H7 (cell line): ENCODE measurements at regions not wholly inside any gene's neighbourhood (a gene's known extent, or its start where the extent isn't known, plus 50 kb on each side); places are given as distances from the start of the nearest gene placed in this dataset.

ENCODE experiments used
- DNase-seq: peaks from one replicate; pipeline ENCODE4 v3.0.0; 2012
- H3K27me3 ChIP-seq: 2 replicates; pipeline ENCODE4 v1.6.0; 2011; ENCODE audit warnings: mild to moderate bottlenecking, low read length; ENCODE audit not compliant: control insufficient read depth, insufficient read depth
- H3K36me3 ChIP-seq: replicated peaks from 2 replicates; pipeline ENCODE4 v1.5.1; 2011; ENCODE audit warnings: low read length; ENCODE audit not compliant: control insufficient read depth, insufficient read depth
- H3K4me3 ChIP-seq: 2 replicates; pipeline ENCODE4 v1.5.1; 2011; ENCODE audit warnings: low read depth, mild to moderate bottlenecking, control low read depth, low read length, moderate library complexity; ENCODE audit not compliant: insufficient read depth

DNA sequence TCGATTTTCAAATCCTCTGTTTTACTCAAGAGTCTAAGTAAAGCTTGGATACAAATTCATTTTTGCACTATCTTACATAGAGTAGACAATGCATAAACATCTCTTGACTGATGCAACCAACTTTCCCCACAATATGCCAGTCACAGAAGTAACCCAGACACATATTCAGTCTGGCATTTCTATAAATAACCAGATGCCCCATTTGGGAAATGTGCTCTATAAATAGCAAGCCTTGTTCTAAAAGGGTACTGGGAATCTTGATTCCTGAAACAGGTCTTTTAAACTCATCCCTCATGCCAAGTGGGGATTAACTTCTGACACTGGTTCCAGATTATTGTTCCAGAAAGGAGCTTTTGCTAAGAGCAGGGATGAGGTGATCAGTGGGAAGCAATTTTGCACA lies 411.7 kb downstream of the EPM2A start:
- H3K4me3 ChIP-seq: no peak overlapping the region
- no peak for DNase-seq
- H3K27me3 ChIP-seq: no peaks in the 10 kb centered on the region
- no peaks in the 10 kb centered on the region for H3K36me3 ChIP-seq

DNA sequence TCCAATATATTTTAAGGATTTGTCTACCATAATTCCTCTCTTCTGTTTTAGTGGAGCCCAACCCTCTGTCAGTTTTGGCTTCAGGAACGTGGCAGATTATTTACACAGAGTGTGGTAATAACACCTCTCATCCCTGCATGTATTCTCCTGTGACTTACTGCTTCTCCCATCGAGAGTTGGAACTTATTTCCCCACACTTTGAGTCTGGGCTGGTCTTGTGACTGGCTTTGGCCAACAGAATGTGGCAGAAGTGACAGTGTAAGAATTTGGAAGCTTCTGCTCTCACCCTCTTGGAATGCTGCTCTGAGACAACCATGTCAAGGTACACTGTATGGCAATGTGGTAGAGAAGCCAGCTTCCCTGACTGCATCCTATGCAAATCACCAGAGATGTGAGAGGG lies 407.7 kb downstream of the EPM2A start:
- H3K27me3 ChIP-seq: no peaks in the 10 kb centered on the region
- H3K36me3 ChIP-seq: no peaks in the 10 kb centered on the region
- no peak for DNase-seq
- H3K4me3 ChIP-seq: no peak overlapping the region

DNA sequence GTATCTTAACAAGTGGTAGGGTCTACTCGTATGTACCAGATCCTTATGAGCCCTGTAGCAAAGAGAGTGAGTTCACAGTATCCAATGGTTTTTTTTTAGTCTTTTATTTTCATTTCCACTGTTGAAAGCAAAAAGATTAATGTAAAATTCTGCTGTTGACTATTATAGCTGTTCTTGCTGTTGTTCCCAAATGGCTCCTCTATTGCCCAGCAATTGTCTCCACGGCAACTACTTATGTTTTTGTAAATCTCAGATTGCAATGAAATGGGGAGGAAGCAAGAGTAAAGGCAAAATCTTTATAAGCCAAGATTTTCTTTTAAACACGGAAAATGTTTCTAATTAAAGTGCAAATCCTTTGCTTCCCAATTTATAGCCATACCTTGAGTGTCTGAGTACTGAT lies 406.1 kb downstream of the EPM2A start:
- no peak for DNase-seq
- H3K36me3 ChIP-seq: no peaks in the 10 kb centered on the region
- no peak overlapping the region for H3K4me3 ChIP-seq

DNA sequence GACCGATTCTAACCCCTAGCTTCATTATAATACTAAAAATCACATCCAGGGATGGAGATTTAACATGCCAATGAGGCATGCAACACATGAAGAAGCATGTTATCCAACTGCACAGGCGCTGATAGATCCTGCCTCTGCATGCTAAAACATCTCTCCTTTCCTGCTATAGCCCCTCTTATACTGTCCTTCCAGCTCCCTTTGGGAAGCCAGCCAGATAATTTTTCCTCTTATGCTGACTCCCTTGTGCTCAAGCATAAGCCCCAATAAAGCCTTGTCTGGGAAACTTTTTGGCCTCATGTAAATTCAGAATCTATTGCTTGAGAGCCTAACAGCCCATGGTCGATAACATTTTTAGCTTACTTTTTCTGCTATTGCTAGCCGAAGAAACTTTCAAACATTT lies 404.3 kb downstream of the EPM2A start:
- no peaks in the 10 kb centered on the region for H3K36me3 ChIP-seq
- DNase-seq: no peak
- H3K27me3 ChIP-seq: no peaks in the 10 kb centered on the region
- no peak overlapping the region for H3K4me3 ChIP-seq

More for the DNA sequence above, 406.1 kb downstream of the EPM2A start:
- no peaks in the 10 kb centered on the region for H3K27me3 ChIP-seq

DNA sequence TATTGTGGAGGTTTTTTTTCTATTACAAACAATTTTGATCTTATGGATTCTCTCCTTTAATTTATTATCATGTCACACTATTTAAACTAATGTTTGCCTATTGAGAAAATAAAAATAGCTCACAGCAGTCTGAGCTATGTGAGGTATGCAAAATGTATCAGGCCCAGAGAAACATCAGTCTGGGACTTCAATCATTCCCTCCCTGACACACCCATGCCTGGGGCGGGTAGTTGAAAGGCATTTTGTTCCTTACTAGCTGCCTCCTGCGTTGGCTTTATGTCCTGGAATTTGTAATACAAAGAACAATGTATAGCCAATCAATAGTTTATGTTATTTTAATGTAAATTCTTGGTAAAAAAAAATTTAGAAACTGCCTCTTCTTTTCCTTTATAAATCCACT lies 403.3 kb downstream of the EPM2A start:
- DNase-seq: no peak
- Histone ChIP-seq H3K36me3 (no peaks in the 10 kb centered on the region), H3K27me3 (no peaks in the 10 kb centered on the region), H3K4me3 (no peak overlapping the region)

DNA sequence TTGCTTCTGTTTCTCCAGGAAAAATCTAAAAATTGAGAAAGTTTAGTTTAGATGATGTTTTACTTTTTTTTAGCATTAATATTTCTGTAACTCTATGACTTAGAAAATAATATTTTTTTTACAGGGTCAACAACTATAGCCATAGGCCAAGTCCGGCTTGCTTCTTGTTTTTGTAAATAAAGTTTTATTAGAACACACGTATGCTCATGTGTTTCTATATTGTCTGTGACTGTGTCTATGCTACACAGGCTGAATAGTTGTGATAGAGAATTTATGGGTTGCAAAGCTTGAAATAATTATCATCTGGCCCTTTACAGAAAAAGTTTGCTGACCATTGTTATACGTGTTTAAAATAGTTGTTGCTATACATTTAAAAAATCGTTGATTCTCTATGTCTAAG lies 399.2 kb downstream of the EPM2A start:
- no peaks in the 10 kb centered on the region for H3K27me3 ChIP-seq
- no peak for DNase-seq
- no peaks in the 10 kb centered on the region for H3K36me3 ChIP-seq
- H3K4me3 ChIP-seq: no peak overlapping the region

DNA sequence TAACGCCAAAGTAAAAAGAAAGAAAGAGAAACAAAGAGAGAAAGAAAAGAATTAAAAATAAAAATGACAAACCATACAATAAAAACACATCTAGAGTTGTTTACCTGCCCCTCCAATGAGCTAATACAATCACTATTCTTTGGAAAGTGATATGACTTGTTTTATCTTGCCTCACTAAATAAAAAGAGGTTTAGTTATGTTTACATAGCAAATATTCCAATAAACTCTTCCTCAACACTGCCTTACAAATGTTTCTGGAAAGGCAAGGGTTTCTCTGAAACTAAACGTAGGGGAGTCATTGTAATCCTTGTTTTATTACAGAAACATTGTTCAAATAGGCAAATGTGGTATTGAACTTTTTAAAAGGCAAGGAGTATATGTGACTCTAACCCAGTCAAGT lies 396.2 kb downstream of the EPM2A start:
- no peak for DNase-seq
- no peaks in the 10 kb centered on the region for H3K36me3 ChIP-seq
- no peaks in the 10 kb centered on the region for H3K27me3 ChIP-seq
- no peak overlapping the region for H3K4me3 ChIP-seq

DNA sequence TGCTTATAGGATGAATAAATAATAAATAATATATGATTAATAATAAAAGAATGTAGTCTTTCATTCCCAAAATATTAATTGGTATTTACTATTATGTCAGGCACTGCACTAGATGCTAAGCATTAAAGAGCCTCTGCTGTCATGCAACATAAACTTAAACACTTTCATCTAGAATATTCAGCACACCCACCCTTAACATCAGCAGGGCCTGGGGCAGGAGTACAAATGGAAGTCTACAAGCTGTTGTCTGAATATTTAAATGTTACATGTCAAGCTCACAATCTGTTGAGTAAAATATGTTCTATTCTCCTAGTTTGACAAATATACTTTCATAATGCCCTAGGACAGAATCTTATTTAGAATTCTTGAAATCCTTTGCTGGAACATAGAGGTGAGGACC lies 395.1 kb downstream of the EPM2A start:
- H3K27me3 ChIP-seq: no peaks in the 10 kb centered on the region
- H3K4me3 ChIP-seq: no peak overlapping the region
- no peak for DNase-seq
- H3K36me3 ChIP-seq: no peaks in the 10 kb centered on the region

DNA sequence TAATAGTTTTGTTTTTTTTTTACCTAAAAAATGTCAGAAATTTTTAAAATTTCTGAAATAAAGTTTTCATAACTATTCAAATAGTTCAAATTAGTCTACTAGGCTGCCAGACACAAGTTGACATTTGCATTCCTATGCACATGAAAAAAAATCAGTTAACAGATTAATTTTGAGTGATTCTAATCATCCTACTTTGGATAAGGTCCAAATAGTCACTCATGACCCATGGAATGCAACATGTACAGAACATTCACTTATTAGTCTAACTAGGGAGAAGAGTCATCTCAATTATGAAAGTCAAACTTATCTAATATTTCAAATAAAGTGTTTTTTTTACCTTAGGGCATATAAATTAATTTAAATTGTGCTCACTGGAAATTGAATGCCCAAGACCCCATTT lies 390.2 kb downstream of the EPM2A start:
- Histone ChIP-seq H3K27me3 (no peaks in the 10 kb centered on the region), H3K4me3 (no peak overlapping the region), H3K36me3 (no peaks in the 10 kb centered on the region)
- DNase-seq: no peak

DNA sequence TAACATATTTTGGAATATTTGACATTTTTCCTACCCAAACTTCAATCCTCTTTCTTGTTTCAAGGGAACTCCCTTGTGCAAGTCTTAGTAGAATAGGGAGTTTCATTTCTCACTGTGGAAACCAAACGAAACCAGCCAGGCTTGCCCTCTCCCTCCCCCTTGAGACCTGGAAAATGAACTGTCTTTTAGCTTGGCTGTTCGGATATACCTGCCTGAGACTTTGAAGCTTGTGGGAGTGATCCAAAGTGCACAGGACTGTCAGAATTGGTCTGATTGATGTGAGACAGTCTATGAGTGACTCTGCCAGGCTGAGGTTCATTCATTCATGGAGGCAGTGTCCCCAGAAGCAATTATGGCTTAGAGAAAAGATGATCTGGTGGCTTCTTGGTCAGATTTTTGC lies 388.1 kb downstream of the EPM2A start:
- H3K4me3 ChIP-seq: no peak overlapping the region
- no peaks in the 10 kb centered on the region for H3K27me3 ChIP-seq
- DNase-seq: no peak
- H3K36me3 ChIP-seq: no peaks in the 10 kb centered on the region

DNA sequence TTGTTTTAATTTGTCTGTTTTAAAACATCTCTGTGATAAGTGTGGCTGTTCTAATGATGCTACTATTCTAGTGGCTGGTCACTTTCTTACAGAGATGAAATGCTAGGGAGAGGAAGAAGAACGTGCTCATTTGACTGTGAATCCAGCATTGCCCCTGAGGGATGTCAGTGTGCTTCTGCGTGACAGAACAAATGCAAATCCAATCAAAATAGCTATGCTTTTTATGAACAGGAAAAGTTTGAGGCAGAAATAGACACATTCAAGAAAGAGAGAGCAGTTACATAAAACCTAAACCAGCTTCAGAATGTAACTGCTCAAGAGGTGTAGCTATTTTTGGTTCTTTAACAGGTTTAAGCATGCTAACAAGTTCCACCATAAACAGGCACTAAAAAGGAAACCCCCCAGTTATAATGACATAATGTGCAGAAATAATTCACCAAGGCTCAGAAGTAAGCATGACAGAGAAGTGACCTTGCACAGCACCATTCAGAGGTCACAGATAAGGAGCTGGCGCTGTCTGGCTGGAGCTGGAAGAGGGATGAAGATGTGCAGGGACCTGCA lies 385.3 kb downstream of the EPM2A start:
- H3K36me3 ChIP-seq: no peaks in the 10 kb centered on the region
- H3K4me3 ChIP-seq: no peak overlapping the region
- H3K27me3 ChIP-seq: no peaks in the 10 kb centered on the region
- no peak for DNase-seq

DNA sequence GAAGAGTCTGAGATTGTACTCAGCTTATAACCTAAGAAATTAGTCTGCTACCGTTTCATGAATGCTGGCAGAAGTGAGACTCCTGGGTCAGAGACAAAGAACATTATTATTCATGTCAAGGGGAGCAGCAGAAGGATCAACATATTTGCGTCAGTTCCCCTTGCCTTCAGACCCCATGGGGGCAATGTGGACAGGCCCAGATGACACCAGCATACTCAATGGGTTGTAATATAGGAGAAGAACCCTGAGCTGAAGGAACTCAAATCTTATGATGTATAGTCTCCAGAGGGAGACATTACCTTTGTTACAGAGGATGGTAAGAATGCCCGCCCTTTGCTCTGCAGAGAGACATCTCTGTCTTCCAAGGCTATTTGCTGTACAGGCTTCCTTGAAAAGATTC lies 384.4 kb downstream of the EPM2A start:
- Histone ChIP-seq H3K27me3 (no peaks in the 10 kb centered on the region), H3K36me3 (no peaks in the 10 kb centered on the region), H3K4me3 (no peak overlapping the region)
- DNase-seq: no peak

DNA sequence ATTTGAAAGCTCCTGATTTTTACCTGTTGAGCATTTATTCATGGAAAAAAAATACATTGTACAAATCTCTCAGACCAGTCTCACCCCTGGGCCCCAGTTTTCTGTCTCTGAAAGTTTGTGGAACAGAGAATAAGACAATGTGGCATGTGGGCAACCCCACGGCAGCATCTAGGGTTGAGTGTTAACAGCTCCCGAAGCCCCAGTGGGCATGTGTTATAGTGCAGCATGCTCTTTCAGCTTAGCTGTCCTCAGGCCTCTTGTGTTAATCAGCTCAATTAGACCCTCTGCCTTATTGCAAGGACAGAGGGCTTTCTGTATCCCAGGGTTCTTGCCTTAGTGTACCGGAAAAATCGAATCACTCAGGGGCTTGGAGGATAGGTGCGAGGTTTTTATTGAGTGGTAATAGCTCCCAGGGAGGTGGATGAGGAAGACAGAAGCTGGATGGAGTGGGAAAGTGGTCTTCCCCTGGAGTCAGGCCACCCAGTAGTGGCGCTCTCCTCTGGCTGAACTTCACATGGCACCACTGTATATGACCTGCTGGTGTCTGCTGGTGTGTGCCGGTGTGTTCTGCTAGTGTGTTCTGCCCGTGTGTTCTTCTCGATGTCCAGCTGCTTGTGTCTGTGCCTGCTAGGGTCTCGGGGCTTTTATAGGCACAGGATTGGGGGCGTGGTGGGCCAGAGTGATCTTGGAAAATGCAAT lies 382.8 kb downstream of the EPM2A start:
- no peak for DNase-seq
- Histone ChIP-seq H3K36me3 (no peaks in the 10 kb centered on the region), H3K27me3 (no peaks in the 10 kb centered on the region), H3K4me3 (no peak overlapping the region)

DNA sequence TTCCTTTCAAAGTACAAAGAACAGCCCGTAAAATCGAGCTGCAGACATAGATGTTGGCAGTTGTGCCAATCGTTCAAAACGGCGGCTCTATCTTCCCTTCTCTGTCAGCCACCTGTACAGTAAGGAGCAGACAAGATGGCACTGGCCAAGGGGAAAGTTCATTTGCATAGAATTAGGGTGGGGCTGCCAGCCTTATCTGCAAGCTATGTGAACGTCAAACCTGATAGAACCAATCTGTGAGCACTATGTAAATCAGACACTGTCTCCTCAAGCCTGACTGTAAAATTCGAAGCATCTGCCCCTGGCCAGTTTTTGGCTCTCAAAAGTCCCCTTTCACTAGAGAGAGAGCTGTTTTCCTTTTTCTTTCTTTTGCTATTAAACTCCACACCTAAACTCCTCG lies 374.5 kb downstream of the EPM2A start:
- DNase-seq: no peak
- H3K36me3 ChIP-seq: no peaks in the 10 kb centered on the region
- no peak overlapping the region for H3K4me3 ChIP-seq
- H3K27me3 ChIP-seq: no peaks in the 10 kb centered on the region

DNA sequence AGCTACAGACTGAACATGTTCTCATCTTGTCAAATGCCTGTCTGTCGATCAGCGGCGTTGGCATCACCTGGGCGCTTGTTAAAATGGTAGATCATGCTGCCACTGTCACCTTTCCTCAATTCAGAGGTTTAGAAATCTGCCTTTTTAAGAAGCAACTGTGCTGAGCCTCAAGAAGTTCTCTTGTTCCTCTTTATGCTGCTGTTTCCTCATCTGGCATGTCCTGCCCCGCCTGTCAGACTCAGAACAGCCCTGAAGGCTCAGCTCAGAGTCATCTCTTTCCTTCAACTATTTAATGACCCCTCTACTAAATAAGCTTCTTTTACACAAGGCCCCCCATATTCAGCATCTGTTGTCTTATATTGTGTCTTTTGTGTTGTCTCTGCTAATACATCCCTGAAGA lies 368.2 kb downstream of the EPM2A start:
- Histone ChIP-seq H3K27me3 (no peaks in the 10 kb centered on the region), H3K36me3 (no peaks in the 10 kb centered on the region), H3K4me3 (no peak overlapping the region)
- no peak for DNase-seq

DNA sequence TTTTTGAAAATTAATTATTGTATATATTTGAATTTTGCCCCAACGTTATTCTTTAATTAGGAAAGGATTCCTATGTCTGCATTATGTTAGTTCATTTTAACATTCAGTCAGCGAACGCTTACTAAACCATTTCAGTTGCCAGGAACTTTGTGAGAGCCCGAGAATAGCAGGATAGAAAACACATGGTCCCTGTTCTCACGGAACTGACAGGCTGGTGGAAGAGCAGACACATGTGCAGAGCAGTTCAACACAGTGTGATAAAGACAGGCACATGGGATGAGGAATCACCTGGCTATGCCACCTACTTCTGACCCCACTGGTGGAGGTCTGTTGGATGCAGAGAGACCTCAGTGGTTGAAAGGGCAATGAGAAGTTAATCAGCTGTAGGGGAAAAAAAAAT lies 367.2 kb downstream of the EPM2A start:
- H3K4me3 ChIP-seq: no peak overlapping the region
- DNase-seq: no peak
- no peaks in the 10 kb centered on the region for H3K36me3 ChIP-seq
- no peaks in the 10 kb centered on the region for H3K27me3 ChIP-seq
